Ishikawa (cell line): ENCODE measurements at regions not wholly inside any gene's neighbourhood (a gene's known extent, or its start where the extent isn't known, plus 50 kb on each side); places are given as distances from the start of the nearest gene placed in this dataset.

Experiments
- CEBPB ChIP-seq: IDR thresholded peaks from 2 replicates; pipeline ENCODE4 v1.6.1; 2012
- CREB1 ChIP-seq: IDR thresholded peaks from 2 replicates; pipeline ENCODE4 v1.6.1; 2012; ENCODE audit warnings: low read depth
- EP300 ChIP-seq: IDR thresholded peaks from 2 replicates; pipeline ENCODE4 v1.6.1; 2012; ENCODE audit warnings: borderline replicate concordance
- TEAD4 ChIP-seq: IDR thresholded peaks from 2 replicates; pipeline ENCODE4 v1.6.1; 2012
- YY1 ChIP-seq: IDR thresholded peaks from 2 replicates; pipeline ENCODE4 v1.6.1; 2012; ENCODE audit warnings: low read depth
- TF ChIP-seq, protein P1 (sequence below): IDR thresholded peaks from 2 replicates; pipeline ENCODE4 v1.6.1; 2012
- TF ChIP-seq, protein P2 (sequence below): IDR thresholded peaks from 2 replicates; pipeline ENCODE4 v1.6.1; 2012

DNA sequence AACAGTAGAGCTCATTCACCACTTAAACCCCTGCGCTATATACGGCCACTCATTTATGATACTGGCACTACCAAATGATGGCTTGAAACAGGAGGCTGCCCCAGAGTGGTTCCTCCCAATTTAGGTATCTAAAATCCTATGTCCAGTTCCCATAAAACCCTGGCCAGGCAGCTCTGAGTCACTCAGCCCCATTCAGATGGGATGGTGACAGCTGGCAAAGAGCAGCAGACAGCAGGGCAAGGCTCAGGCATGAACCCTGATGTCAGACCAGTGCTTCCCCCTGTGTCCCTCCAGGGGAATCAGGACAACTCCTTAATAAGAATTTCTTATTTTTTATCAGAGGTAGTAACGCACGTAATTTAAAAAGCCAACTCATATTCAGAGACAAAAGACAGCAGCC lies 77.2 kb upstream of the RNU6-1 start:
- no peak for TF ChIP-seq CEBPB
- TF ChIP-seq, protein P1, sequence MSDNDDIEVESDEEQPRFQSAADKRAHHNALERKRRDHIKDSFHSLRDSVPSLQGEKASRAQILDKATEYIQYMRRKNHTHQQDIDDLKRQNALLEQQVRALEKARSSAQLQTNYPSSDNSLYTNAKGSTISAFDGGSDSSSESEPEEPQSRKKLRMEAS = no peak
- TF ChIP-seq, protein P2, sequence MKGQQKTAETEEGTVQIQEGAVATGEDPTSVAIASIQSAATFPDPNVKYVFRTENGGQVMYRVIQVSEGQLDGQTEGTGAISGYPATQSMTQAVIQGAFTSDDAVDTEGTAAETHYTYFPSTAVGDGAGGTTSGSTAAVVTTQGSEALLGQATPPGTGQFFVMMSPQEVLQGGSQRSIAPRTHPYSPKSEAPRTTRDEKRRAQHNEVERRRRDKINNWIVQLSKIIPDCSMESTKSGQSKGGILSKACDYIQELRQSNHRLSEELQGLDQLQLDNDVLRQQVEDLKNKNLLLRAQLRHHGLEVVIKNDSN = no peak
- TF ChIP-seq TEAD4 = no peak
- TF ChIP-seq YY1 = no peak
- no peak for TF ChIP-seq EP300
- no peak for TF ChIP-seq CREB1
